PFSK-1 (cell line): ENCODE measurements at regions not wholly inside any gene's neighbourhood (a gene's known extent, or its start where the extent isn't known, plus 50 kb on each side); places are given as distances from the start of the nearest gene placed in this dataset.

Experiments used
- FOXP2 ChIP-seq: optimal IDR thresholded peaks from 2 replicates; pipeline ENCODE3; 2011; ENCODE audit warnings: borderline replicate concordance, control low read depth, inconsistent platforms; ENCODE audit not compliant: insufficient read depth; ENCODE audit errors: extremely low read length, extremely low read depth
- POLR2AphosphoS5 ChIP-seq: IDR thresholded peaks from 2 replicates; pipeline ENCODE4 v1.6.1; 2012; ENCODE audit warnings: low read depth, mild to moderate bottlenecking, control low read depth, low read length, moderate library complexity
- REST ChIP-seq, 2 experiments: IDR thresholded peaks; 2 replicates each; pipeline versions ENCODE4 v1.6.1 to v1.8.0; 2011 to 2012; ENCODE audit warnings: low read depth in 2 of 2, low read length in 2 of 2, control low read depth in 1 of 2, inconsistent platforms in 1 of 2, mild to moderate bottlenecking in 1 of 2, moderate library complexity in 1 of 2; ENCODE audit not compliant: insufficient read depth in 1 of 2
- SIN3A ChIP-seq: IDR thresholded peaks from 2 replicates; pipeline ENCODE4 v1.6.1; 2012; ENCODE audit warnings: mild to moderate bottlenecking, low read length, moderate library complexity, borderline replicate concordance; ENCODE audit not compliant: insufficient read depth
- TAF1 ChIP-seq: IDR thresholded peaks from 2 replicates; pipeline ENCODE4 v1.6.1; 2012; ENCODE audit warnings: low read length, control low read depth, borderline replicate concordance; ENCODE audit not compliant: insufficient read depth

DNA sequence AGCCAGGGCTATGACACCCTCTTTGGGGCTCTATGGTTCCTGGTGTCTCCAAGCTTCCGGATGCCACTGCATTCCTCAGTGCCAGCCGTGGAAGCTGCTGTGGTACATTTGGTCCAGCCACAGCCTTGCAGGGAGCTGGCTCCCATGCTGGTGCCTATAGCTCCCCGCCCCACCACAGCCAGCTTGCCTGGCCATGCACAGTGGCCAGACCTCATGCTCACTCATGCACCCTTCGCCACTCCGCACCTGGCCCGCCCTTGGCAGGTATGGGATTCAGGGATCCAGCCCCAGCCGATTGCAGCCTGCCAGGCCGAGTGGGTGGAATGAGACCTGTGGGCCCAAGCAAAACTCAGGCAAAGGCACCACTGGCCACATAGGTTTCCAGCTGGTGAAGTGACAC is 354.8 kb downstream of the GRIA2 start:
- no peak for TF ChIP-seq SIN3A
- TF ChIP-seq POLR2AphosphoS5 = no peak
- no peak for TF ChIP-seq REST (IDR thresholded peaks at IDR 0.05; ENCODE audit: insufficient read depth in 1 of 2, low read depth in 2 of 2, low read length in 2 of 2)
- no peak for TF ChIP-seq TAF1
- TF ChIP-seq FOXP2 = no peak
